CD14-positive monocyte (primary cell): ENCODE measurements at regions not wholly inside any gene's neighbourhood (a gene's known extent, or its start where the extent isn't known, plus 50 kb on each side); places are given as distances from the start of the nearest gene placed in this dataset.

Experiments used
- DNase-seq, 3 donors: peaks; one replicate each; pipeline ENCODE4 v3.0.0-alpha.2; 2011 to 2022
- H2AFZ ChIP-seq: 2 replicates; pipeline ENCODE4 v1.6.0; 2012; ENCODE audit warnings: mild to moderate bottlenecking, low read depth, low read length, inconsistent platforms; ENCODE audit not compliant: insufficient read depth, poor library complexity, severe bottlenecking
- H3K27ac ChIP-seq, 2 donors: 1 replicate in 1 of 2; 2 replicates in 1 of 2; pipeline ENCODE4 v1.5.1; 2012 to 2013; ENCODE audit warnings: low read length in 2 of 2, control low read depth in 1 of 2, inconsistent platforms in 1 of 2, low read depth in 1 of 2, mild to moderate bottlenecking in 1 of 2
- H3K27me3 ChIP-seq, 2 donors: one replicate each; pipeline versions ENCODE4 v1.6.0 to v1.6.1; 2011 to 2013; ENCODE audit warnings: low read length in 2 of 2; ENCODE audit not compliant: control insufficient read depth in 2 of 2, insufficient read depth in 2 of 2
- H3K36me3 ChIP-seq, 2 donors: replicated peaks in 1 of 2; 1 replicate in 1 of 2; 2 replicates in 1 of 2; pipeline versions ENCODE4 v1.5.1 to v1.6.1; 2012 to 2013; ENCODE audit warnings: low read length in 2 of 2, control low read depth in 1 of 2, inconsistent platforms in 1 of 2, mild to moderate bottlenecking in 1 of 2; ENCODE audit not compliant: insufficient read depth in 2 of 2, control insufficient read depth in 1 of 2
- H3K4me1 ChIP-seq, 2 donors: 1 replicate in 1 of 2; 2 replicates in 1 of 2; pipeline versions ENCODE4 v1.5.1 to v1.6.1; 2012 to 2013; ENCODE audit warnings: low read length in 2 of 2, control low read depth in 1 of 2, inconsistent platforms in 1 of 2, mild to moderate bottlenecking in 1 of 2, moderate library complexity in 1 of 2; ENCODE audit not compliant: insufficient read depth in 2 of 2, control insufficient read depth in 1 of 2
- H3K4me2 ChIP-seq: replicated peaks from 2 replicates; pipeline ENCODE3; 2012; ENCODE audit warnings: low read length, moderate library complexity, mild to moderate bottlenecking; ENCODE audit not compliant: poor library complexity, severe bottlenecking; ENCODE audit errors: extremely low read depth
- H3K4me3 ChIP-seq, 3 experiments: fragments of 200-600 bp in 1 of 3; sonication (generic) in 1 of 3; replicated peaks in 1 of 3; 1 replicate in 2 of 3; 2 replicates in 1 of 3; pipeline ENCODE4 v1.5.1; 2011 to 2013; ENCODE audit warnings: low read length in 3 of 3, mild to moderate bottlenecking in 3 of 3, control low read depth in 2 of 3, low read depth in 2 of 3, inconsistent platforms in 1 of 3, moderate library complexity in 1 of 3
- H3K79me2 ChIP-seq: 2 replicates; pipeline ENCODE4 v1.6.0; 2012; ENCODE audit warnings: mild to moderate bottlenecking, control low read depth, inconsistent platforms, low read length, moderate library complexity; ENCODE audit not compliant: insufficient read depth
- H3K9ac ChIP-seq: 2 replicates; pipeline ENCODE4 v1.6.0; 2017; ENCODE audit warnings: low read length, mild to moderate bottlenecking; ENCODE audit not compliant: insufficient read depth, poor library complexity, severe bottlenecking
- H3K9me3 ChIP-seq, 2 donors: replicated peaks in 1 of 2; 1 replicate in 1 of 2; 2 replicates in 1 of 2; pipeline versions ENCODE4 v1.5.1 to v1.6.1; 2012 to 2013; ENCODE audit warnings: low read length in 2 of 2, control low read depth in 1 of 2; ENCODE audit not compliant: control insufficient read depth in 1 of 2, insufficient read depth in 1 of 2
- H4K20me1 ChIP-seq: 2 replicates; pipeline ENCODE4 v1.6.0; 2012; ENCODE audit warnings: mild to moderate bottlenecking, low read length, control low read depth, moderate library complexity; ENCODE audit not compliant: insufficient read depth
- H3K27ac Mint-ChIP-seq, 7 donors: one replicate each; pipeline ENCODE4 v1.8.0; 2020; ENCODE audit warnings: mild to moderate bottlenecking in 7 of 7, mixed read lengths in 7 of 7, moderate library complexity in 6 of 7, inconsistent platforms in 2 of 7
- H3K27me3 Mint-ChIP-seq, 3 donors: one replicate each; pipeline ENCODE4 v1.8.0; 2021 to 2022; ENCODE audit warnings: low read depth in 3 of 3, mild to moderate bottlenecking in 3 of 3, mixed read lengths in 3 of 3, moderate library complexity in 3 of 3, inconsistent platforms in 1 of 3
- H3K36me3 Mint-ChIP-seq, 2 donors: one replicate each; pipeline ENCODE4 v1.8.0; 2020; ENCODE audit warnings: mixed read lengths in 2 of 2, inconsistent platforms in 1 of 2, mild to moderate bottlenecking in 1 of 2
- H3K4me1 Mint-ChIP-seq: one replicate; pipeline ENCODE4 v1.8.0; 2020; ENCODE audit warnings: mild to moderate bottlenecking, mixed read lengths
- H3K4me3 Mint-ChIP-seq, 2 donors: one replicate each; pipeline ENCODE4 v1.8.0; 2020; ENCODE audit warnings: mild to moderate bottlenecking in 2 of 2, mixed read lengths in 2 of 2, moderate library complexity in 1 of 2
- H3K9me3 Mint-ChIP-seq, 7 donors: one replicate each; pipeline ENCODE4 v1.8.0; 2020 to 2022; ENCODE audit warnings: mixed read lengths in 7 of 7, mild to moderate bottlenecking in 6 of 7, moderate library complexity in 6 of 7, inconsistent platforms in 2 of 7
- CTCF ChIP-seq: fragments of 200-600 bp; IDR thresholded peaks from one replicate; pipeline ENCODE4 v1.8.0; 2022; ENCODE audit warnings: antibody characterized with exemption, mild to moderate bottlenecking
- WGBS: methylation state at CpG from one replicate; pipeline ENCODE4 v1.1.5; 2013; ENCODE audit warnings: missing lambda C conversion rate; ENCODE audit not compliant: insufficient coverage; 5-methylcytosine and 5-hydroxymethylcytosine counted together
- intact Hi-C, 2 donors: fragments of 100-400 bp; cut with micrococcal nuclease; formaldehyde crosslinking; loops; one replicate each; pipeline versions ENCODE4 v1.15.0 to v1.15.1; 2023

GRCh38 chr11:92480499-92480898 lies 255.9 kb downstream of the FAT3 start:
- intact Hi-C loops: no loop called here
- H3K79me2 ChIP-seq: no peaks in the 10 kb centered on the region

DNA sequence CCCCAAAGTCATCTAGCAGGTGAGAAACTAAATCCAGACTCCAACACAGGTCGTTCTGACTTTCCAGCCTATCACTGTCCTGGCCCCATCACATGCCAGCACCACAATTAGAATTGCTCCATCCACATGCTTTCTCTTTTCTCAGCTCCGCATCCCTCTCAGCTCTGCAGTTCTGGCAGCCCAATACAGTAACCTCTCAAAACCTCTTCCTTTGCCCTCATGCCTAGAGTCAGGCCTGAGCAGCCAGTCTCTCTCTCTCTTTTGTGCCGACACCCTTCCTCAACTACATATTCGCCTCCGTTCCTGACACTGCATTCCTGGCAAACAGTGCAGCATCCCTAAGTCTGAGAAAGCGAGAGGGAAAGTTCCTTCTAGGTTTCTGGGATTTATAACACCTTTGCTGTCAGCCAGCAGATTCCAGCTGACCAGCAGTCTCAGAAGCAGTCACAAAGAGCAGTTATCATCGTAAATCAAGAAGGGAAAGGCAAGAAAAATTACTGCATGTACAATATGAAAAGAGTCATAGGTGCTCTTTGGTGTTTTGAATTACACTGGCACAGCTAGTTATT lies 258.0 kb downstream of the FAT3 start:
- Histone ChIP-seq H3K27me3 (no peaks in the 10 kb centered on the region), H4K20me1 (no peaks in the 10 kb centered on the region), H3K9ac (no peak overlapping the region), H3K4me1 (no peaks in the 10 kb centered on the region), H2AFZ (no peak overlapping the region), H3K4me3 (no peak overlapping the region), H3K79me2 (no peaks in the 10 kb centered on the region), H3K4me2 (no peak overlapping the region), H3K9me3 (peaks cover 0 to 4% of the 10 kb centered on the region in 2 donors), H3K36me3 (no peaks in the 10 kb centered on the region), H3K27ac (no peak overlapping the region)
- Mint-ChIP-seq H3K9me3 (peaks cover 0 to 4% (median 3%) of the 10 kb centered on the region in 7 donors), H3K27me3 (no peaks in the 10 kb centered on the region), H3K36me3 (no peaks in the 10 kb centered on the region), H3K4me3 (no peak overlapping the region), H3K27ac (no peak overlapping the region), H3K4me1 (no peaks in the 10 kb centered on the region)
- intact Hi-C loops: no loop called here
- no peak for DNase-seq
- TF ChIP-seq CTCF: no peak
- 91% methylated on average over 7 of the region's 7 CpGs for WGBS

More at GRCh38 chr11:92480499-92480898, 255.9 kb downstream of the FAT3 start:
- H3K4me1 Mint-ChIP-seq: no peaks in the 10 kb centered on the region
- no peak overlapping the region for H3K4me2 ChIP-seq
- H3K27ac ChIP-seq: no peak overlapping the region
- H3K4me3 ChIP-seq: no peak overlapping the region
- no peaks in the 10 kb centered on the region for H4K20me1 ChIP-seq
- no peak overlapping the region for H3K9ac ChIP-seq
- no peak for TF ChIP-seq CTCF
- H2AFZ ChIP-seq: no peak overlapping the region
- no peak for DNase-seq
- H3K27me3 Mint-ChIP-seq: peaks cover 0 to 2% (median 0%) of the 10 kb centered on the region in 3 donors
- WGBS: 67% methylated on average over 1 of the region's 1 CpG
- no peak overlapping the region for H3K27ac Mint-ChIP-seq
- no peaks in the 10 kb centered on the region for H3K36me3 ChIP-seq
- H3K9me3 ChIP-seq: peaks cover 0 to 4% of the 10 kb centered on the region in 2 donors
- peaks cover 0 to 4% (median 3%) of the 10 kb centered on the region in 7 donors for H3K9me3 Mint-ChIP-seq
- no peaks in the 10 kb centered on the region for H3K36me3 Mint-ChIP-seq
- no peak overlapping the region for H3K4me3 Mint-ChIP-seq
- H3K27me3 ChIP-seq: no peaks in the 10 kb centered on the region
- H3K4me1 ChIP-seq: no peaks in the 10 kb centered on the region
